ENCODE measurements at regions not wholly inside any gene's neighbourhood (a gene's known extent, or its start where the extent isn't known, plus 50 kb on each side); places are given as distances from the start of the nearest gene placed in this dataset.
"Not testable (repeated sequence)": the region's sequence is repeated elsewhere in the genome, so short reads cannot be mapped to it uniquely, and the experiment has no call there.

GRCh38 chr5:156089955-156090940 is 236.7 kb upstream of the SGCD start:
- not testable (repeated sequence) for TF ChIP-seq CTCF, POLR2AphosphoS5, POLR2A (IDR thresholded peaks at IDR 0.05)
